Endothelial cell of umbilical vein (primary cell): ENCODE measurements at regions not wholly inside any gene's neighbourhood (a gene's known extent, or its start where the extent isn't known, plus 50 kb on each side); places are given as distances from the start of the nearest gene placed in this dataset.

Experiments used
- BruUV-seq: library from RNA; stranded (reverse); fragments of 400-500 nt; replicated peaks from 2 replicates; lab custom pipeline; 2021; lab: Mats Ljungman, UMichigan
- CTCF ChIA-PET: fragments of 300-600, 350-600 bp; sonication (Branson Sonifier 250); formaldehyde crosslinking; loops from one replicate; lab custom pipeline; 2021; ENCODE audit warnings: antibody characterized with exemption, inconsistent platforms; lab: Charles Lee
- POLR2A ChIA-PET: fragments of 300-600, 350-600 bp; sonication (Branson Sonifier 250); formaldehyde crosslinking; loops from one replicate; lab custom pipeline; 2021; ENCODE audit warnings: antibody characterized with exemption, inconsistent platforms; lab: Charles Lee
- DNase-seq: peaks from one replicate; pipeline ENCODE4 v3.0.0-alpha.2; 2011; ENCODE audit warnings: low read depth, low spot score
- FAIRE-seq: peaks from 2 replicates; lab custom pipeline; 2011; peaks lifted over from hg19 to GRCh38; lab: Jason Lieb, UNC
- H2AFZ ChIP-seq: 2 replicates; pipeline ENCODE4 v1.6.0; 2012; ENCODE audit warnings: low read depth, low read length, control low read depth, inconsistent platforms
- H3K27ac ChIP-seq: 2 replicates; pipeline ENCODE4 v1.5.1; 2011; ENCODE audit warnings: low read depth, mild to moderate bottlenecking, control low read depth, low read length, moderate library complexity; ENCODE audit not compliant: insufficient read depth
- H3K27me3 ChIP-seq, 2 experiments: 2 replicates each; pipeline versions ENCODE4 v1.6.0 to v1.6.1; 2011; ENCODE audit warnings: low read length in 2 of 2, mixed read lengths in 1 of 2; ENCODE audit not compliant: control insufficient read depth in 2 of 2, insufficient read depth in 2 of 2
- H3K36me3 ChIP-seq, 2 experiments: 2 replicates in 1 of 2; 3 replicates in 1 of 2; pipeline ENCODE4 v1.5.1; 2011; ENCODE audit warnings: low read length in 2 of 2, mild to moderate bottlenecking in 1 of 2, moderate library complexity in 1 of 2; ENCODE audit not compliant: control insufficient read depth in 2 of 2, insufficient read depth in 2 of 2; ENCODE audit errors: extremely low read depth in 1 of 2
- H3K4me1 ChIP-seq: 3 replicates; pipeline ENCODE4 v1.5.1; 2011; ENCODE audit warnings: mild to moderate bottlenecking, low read length; ENCODE audit not compliant: control insufficient read depth, insufficient read depth; ENCODE audit errors: extremely low read depth
- H3K4me2 ChIP-seq: 2 replicates; pipeline ENCODE4 v1.6.1; 2011; ENCODE audit warnings: low read length, control low read depth, mixed read lengths; ENCODE audit not compliant: insufficient read depth
- H3K4me3 ChIP-seq, 3 experiments: fragments of 200-600 bp in 1 of 3; sonication (generic), shearing (Covaris generic) in 1 of 3; replicated peaks in 1 of 3; 2 replicates each; pipeline ENCODE4 v1.5.1; 2011 to 2016; ENCODE audit warnings: control low read depth in 3 of 3, low read length in 3 of 3, mild to moderate bottlenecking in 2 of 3, inconsistent platforms in 1 of 3, low read depth in 1 of 3, moderate library complexity in 1 of 3; ENCODE audit not compliant: insufficient read depth in 1 of 3
- H3K79me2 ChIP-seq: 2 replicates; pipeline ENCODE4 v1.6.0; 2012; ENCODE audit warnings: low read length, inconsistent platforms; ENCODE audit not compliant: control insufficient read depth, insufficient read depth
- H3K9ac ChIP-seq: replicated peaks from 2 replicates; pipeline ENCODE3; 2011; ENCODE audit warnings: low read length, control low read depth; ENCODE audit not compliant: insufficient read depth; ENCODE audit errors: extremely low read depth
- H3K9me1 ChIP-seq: replicated peaks from 3 replicates; pipeline ENCODE4 v1.6.0; 2011; ENCODE audit warnings: mild to moderate bottlenecking, low read length; ENCODE audit not compliant: control insufficient read depth, insufficient read depth; ENCODE audit errors: extremely low read depth
- H3K9me3 ChIP-seq: replicated peaks from 2 replicates; pipeline ENCODE4 v1.5.1; 2012; ENCODE audit warnings: low read length, inconsistent platforms; ENCODE audit not compliant: control insufficient read depth, insufficient read depth
- H4K20me1 ChIP-seq: replicated peaks from 2 replicates; pipeline ENCODE3; 2011; ENCODE audit warnings: mild to moderate bottlenecking, low read length; ENCODE audit not compliant: control insufficient read depth, insufficient read depth; ENCODE audit errors: extremely low read depth
- EZH2 ChIP-seq: IDR thresholded peaks from 2 replicates; pipeline ENCODE4 v1.6.1; 2012; ENCODE audit warnings: borderline replicate concordance, low read depth, mild to moderate bottlenecking, moderate library complexity, low read length, inconsistent platforms; ENCODE audit not compliant: severe bottlenecking
- FOS ChIP-seq: IDR thresholded peaks from 2 replicates; pipeline ENCODE4 v1.6.1; 2011; ENCODE audit warnings: mild to moderate bottlenecking, low read length, moderate library complexity, borderline replicate concordance; ENCODE audit not compliant: insufficient read depth
- GATA2 ChIP-seq: IDR thresholded peaks from 2 replicates; pipeline ENCODE4 v1.7.0; 2011; ENCODE audit warnings: low read depth, mild to moderate bottlenecking, moderate library complexity, mixed read lengths, low read length; ENCODE audit not compliant: insufficient read length, insufficient read depth
- JUN ChIP-seq: IDR thresholded peaks from 2 replicates; pipeline ENCODE4 v1.6.1; 2011; ENCODE audit warnings: borderline replicate concordance, low read depth; ENCODE audit not compliant: insufficient read length, insufficient read depth
- MAX ChIP-seq: IDR thresholded peaks from 2 replicates; pipeline ENCODE4 v1.6.1; 2011; ENCODE audit not compliant: insufficient read depth, insufficient read length
- MYC ChIP-seq: IDR thresholded peaks from one replicate; pipeline ENCODE4 v1.6.1; 2011; ENCODE audit warnings: mild to moderate bottlenecking, low read depth, low read length
- POLR2A ChIP-seq: IDR thresholded peaks from 2 replicates; pipeline ENCODE4 v1.6.1; 2012; ENCODE audit warnings: low read depth, mild to moderate bottlenecking, control low read depth, low read length
- POLR2AphosphoS5 ChIP-seq: IDR thresholded peaks from 2 replicates; pipeline ENCODE4 v1.6.1; 2012; ENCODE audit warnings: low read depth, mild to moderate bottlenecking, control low read depth, low read length, moderate library complexity; ENCODE audit not compliant: insufficient read depth
- dilution Hi-C: fragments of 300-500 bp; cut with MboI; formaldehyde crosslinking; loops from one replicate; pipeline ENCODE4 v1.15.0; 2019; ENCODE audit warnings: low sequenced_read_pairs; ENCODE audit not compliant: extremely low pct_ligation_motif_present
- intact Hi-C: fragments of 100-400 bp; cut with micrococcal nuclease; formaldehyde crosslinking; loops from one replicate; pipeline ENCODE4 v1.10.0; 2022

DNA sequence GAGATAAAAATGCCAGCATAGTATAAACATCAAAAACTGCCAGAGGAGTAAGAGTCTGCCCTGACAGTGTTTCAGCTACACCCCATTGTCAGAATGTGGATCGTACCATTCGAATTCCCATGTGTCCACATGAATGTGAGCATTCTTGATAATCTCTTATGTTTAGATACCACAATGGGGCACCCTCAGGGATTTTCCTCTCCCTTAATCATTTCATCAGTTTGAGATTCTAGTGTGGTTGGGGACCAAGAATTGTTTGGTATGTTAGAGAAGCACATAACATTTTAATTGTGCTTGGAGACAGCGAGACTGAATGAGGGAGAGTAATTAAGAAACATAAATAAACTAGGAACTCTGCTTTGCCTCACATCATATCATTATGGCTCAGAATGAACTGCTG lies 120.2 kb downstream of the ZC3H11B start:
- DNase-seq (no peak), FAIRE-seq (no peak)
- H3K4me1 ChIP-seq, result no peaks in the 10 kb centered on the region
- H4K20me1 ChIP-seq, result no peaks in the 10 kb centered on the region
- TF ChIP-seq GATA2 (no peak), POLR2AphosphoS5 (no peak), JUN (no peak), EZH2 (no peak), FOS (no peak), MYC (no peak), POLR2A (no peak)
- no TSS peak for BruUV-seq
- no peak overlapping the region for H3K4me3 ChIP-seq
- H2AFZ ChIP-seq, result no peak overlapping the region
- no peaks in the 10 kb centered on the region for H3K27me3 ChIP-seq
- intact Hi-C loops, result no loop called here
- CTCF ChIA-PET, result no interaction called here
- H3K79me2 ChIP-seq, result no peaks in the 10 kb centered on the region
- no peak overlapping the region for H3K27ac ChIP-seq
- POLR2A ChIA-PET, result no interaction called here
- H3K4me2 ChIP-seq, result no peak overlapping the region
- H3K9me1 ChIP-seq, result no peaks in the 10 kb centered on the region
- no peak overlapping the region for H3K9ac ChIP-seq
- dilution Hi-C loops, result no loop called here
- no peaks in the 10 kb centered on the region for H3K36me3 ChIP-seq
- H3K9me3 ChIP-seq, result no peaks in the 10 kb centered on the region

DNA sequence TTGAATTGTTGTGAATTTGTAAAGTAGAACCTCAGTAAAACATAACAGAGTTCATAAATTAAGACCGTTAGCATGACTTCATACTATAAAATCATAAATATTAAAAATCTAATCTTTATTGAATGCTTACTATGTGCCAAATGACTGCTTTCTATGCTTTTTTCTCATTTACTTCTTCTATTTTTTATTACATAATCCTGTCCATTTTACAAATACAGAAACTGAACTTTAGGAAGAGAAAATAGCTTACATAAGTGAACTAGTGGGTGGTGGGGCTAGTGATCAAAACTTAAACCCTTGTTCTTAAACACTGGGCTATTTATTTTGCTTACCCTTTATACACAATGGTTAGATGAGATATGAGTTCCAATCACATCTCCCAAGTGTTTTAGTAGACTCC lies 122.3 kb downstream of the ZC3H11B start:
- TF ChIP-seq MYC, result no peak
- TF ChIP-seq FOS, result no peak
- no peak for TF ChIP-seq MAX
- TF ChIP-seq POLR2A, result no peak
- TF ChIP-seq JUN, result no peak
- no peak for TF ChIP-seq GATA2
- TF ChIP-seq EZH2, result no peak
- Histone ChIP-seq H3K79me2 (no peaks in the 10 kb centered on the region), H4K20me1 (no peaks in the 10 kb centered on the region), H2AFZ (no peak overlapping the region), H3K27ac (no peak overlapping the region), H3K4me1 (no peaks in the 10 kb centered on the region), H3K4me3 (no peak overlapping the region), H3K9me1 (no peaks in the 10 kb centered on the region), H3K27me3 (no peaks in the 10 kb centered on the region), H3K9ac (no peak overlapping the region), H3K36me3 (no peaks in the 10 kb centered on the region), H3K9me3 (no peaks in the 10 kb centered on the region), H3K4me2 (no peak overlapping the region)
- BruUV-seq, result no TSS peak
- dilution Hi-C loops, result no loop called here
- POLR2A ChIA-PET, result no interaction called here
- intact Hi-C loops, result no loop called here
- CTCF ChIA-PET, result no interaction called here
- DNase-seq (no peak), FAIRE-seq (no peak)
